Vagina (tissue), 2 donors: ENCODE measurements at regions not wholly inside any gene's neighbourhood (a gene's known extent, or its start where the extent isn't known, plus 50 kb on each side); places are given as distances from the start of the nearest gene placed in this dataset.

Experiments
- POLR2A ChIP-seq, 2 donors: fragments of 450-650 bp; IDR thresholded peaks; one replicate each; pipeline ENCODE4 v1.6.1; 2017; ENCODE audit warnings: antibody characterized with exemption in 2 of 2, mild to moderate bottlenecking in 2 of 2, moderate library complexity in 2 of 2
- POLR2AphosphoS5 ChIP-seq, 2 donors: sonication (generic); formaldehyde crosslinking; IDR thresholded peaks; one replicate each; pipeline ENCODE4 v1.9.0; 2017; ENCODE audit warnings: antibody characterized with exemption in 2 of 2, mild to moderate bottlenecking in 2 of 2, low read depth in 1 of 2; ENCODE audit not compliant: insufficient read depth in 1 of 2
- TF ChIP-seq, protein P1 (sequence below), 3 experiments: fragments of 450-650 bp in 2 of 3; fragments of 200-600 bp in 1 of 3; sonication (generic) in 1 of 3; IDR thresholded peaks; one replicate each; pipeline ENCODE4 v1.5.1; 2017 to 2019; ENCODE audit warnings: antibody characterized with exemption in 3 of 3, mild to moderate bottlenecking in 2 of 3, moderate library complexity in 2 of 3

DNA sequence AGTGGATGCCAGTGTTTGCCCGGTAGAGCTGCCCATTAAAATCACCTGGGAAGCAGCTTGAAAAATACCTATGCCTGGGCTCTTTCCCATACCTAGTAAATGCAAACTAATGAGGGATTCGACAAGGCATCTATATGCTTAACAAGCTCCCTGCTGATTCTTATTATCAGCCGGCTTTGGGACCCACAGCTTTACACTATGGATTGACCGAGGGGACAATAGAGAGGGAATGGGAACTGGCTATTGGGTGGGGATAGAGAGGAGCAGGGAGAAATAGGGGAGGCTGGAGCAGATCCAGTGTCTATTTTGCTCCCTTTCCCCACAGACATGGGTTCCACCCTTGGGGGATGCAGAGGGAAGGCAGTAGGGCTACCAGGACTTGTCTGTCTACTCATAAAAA lies 103.1 kb upstream of the TEX13D start:
- TF ChIP-seq POLR2AphosphoS5 (IDR thresholded peaks at IDR 0.05; ENCODE audit: insufficient read depth in 1 of 2, low read depth in 1 of 2) (no peak), POLR2A (IDR thresholded peaks at IDR 0.05) (no peak)
- TF ChIP-seq, protein P1, sequence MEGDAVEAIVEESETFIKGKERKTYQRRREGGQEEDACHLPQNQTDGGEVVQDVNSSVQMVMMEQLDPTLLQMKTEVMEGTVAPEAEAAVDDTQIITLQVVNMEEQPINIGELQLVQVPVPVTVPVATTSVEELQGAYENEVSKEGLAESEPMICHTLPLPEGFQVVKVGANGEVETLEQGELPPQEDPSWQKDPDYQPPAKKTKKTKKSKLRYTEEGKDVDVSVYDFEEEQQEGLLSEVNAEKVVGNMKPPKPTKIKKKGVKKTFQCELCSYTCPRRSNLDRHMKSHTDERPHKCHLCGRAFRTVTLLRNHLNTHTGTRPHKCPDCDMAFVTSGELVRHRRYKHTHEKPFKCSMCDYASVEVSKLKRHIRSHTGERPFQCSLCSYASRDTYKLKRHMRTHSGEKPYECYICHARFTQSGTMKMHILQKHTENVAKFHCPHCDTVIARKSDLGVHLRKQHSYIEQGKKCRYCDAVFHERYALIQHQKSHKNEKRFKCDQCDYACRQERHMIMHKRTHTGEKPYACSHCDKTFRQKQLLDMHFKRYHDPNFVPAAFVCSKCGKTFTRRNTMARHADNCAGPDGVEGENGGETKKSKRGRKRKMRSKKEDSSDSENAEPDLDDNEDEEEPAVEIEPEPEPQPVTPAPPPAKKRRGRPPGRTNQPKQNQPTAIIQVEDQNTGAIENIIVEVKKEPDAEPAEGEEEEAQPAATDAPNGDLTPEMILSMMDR (IDR thresholded peaks at IDR 0.05): no peak
